Activated T-helper 2 cell treated with anti-CD3 and anti-CD28 coated beads, Interferon-gamma antibody, Interleukin-2, Interleukin-4, amounts not matched to agents 10 μg/mL and 5 μg/mL and 100 μg/mL, durations not matched to agents 14 hours and 24 hours and 36 hours (primary cell): ENCODE measurements at regions not wholly inside any gene's neighbourhood (a gene's known extent, or its start where the extent isn't known, plus 50 kb on each side); places are given as distances from the start of the nearest gene placed in this dataset.

Experiments
- DNase-seq: peaks from one replicate; pipeline ENCODE4 v3.0.0; 2021; ENCODE audit warnings: low spot score
- H3K27ac Mint-ChIP-seq: one replicate; pipeline ENCODE4 v1.8.0; 2021; ENCODE audit warnings: mixed read lengths
- H3K27me3 Mint-ChIP-seq: one replicate; pipeline ENCODE4 v1.8.0; 2021; ENCODE audit warnings: low read depth, mixed read lengths
- H3K36me3 Mint-ChIP-seq: one replicate; pipeline ENCODE4 v1.8.0; 2021; ENCODE audit warnings: low read depth, mixed read lengths
- H3K4me1 Mint-ChIP-seq: one replicate; pipeline ENCODE4 v1.8.0; 2021; ENCODE audit warnings: low read depth, mixed read lengths
- H3K4me3 Mint-ChIP-seq: one replicate; pipeline ENCODE4 v1.8.0; 2021; ENCODE audit warnings: low read depth, mild to moderate bottlenecking, moderate library complexity, mixed read lengths
- H3K9me3 Mint-ChIP-seq: one replicate; pipeline ENCODE4 v1.8.0; 2021; ENCODE audit warnings: mixed read lengths
- intact Hi-C: fragments of 100-400 bp; cut with micrococcal nuclease; formaldehyde crosslinking; loops from one replicate; pipeline ENCODE4 v1.15.1; 2023

DNA sequence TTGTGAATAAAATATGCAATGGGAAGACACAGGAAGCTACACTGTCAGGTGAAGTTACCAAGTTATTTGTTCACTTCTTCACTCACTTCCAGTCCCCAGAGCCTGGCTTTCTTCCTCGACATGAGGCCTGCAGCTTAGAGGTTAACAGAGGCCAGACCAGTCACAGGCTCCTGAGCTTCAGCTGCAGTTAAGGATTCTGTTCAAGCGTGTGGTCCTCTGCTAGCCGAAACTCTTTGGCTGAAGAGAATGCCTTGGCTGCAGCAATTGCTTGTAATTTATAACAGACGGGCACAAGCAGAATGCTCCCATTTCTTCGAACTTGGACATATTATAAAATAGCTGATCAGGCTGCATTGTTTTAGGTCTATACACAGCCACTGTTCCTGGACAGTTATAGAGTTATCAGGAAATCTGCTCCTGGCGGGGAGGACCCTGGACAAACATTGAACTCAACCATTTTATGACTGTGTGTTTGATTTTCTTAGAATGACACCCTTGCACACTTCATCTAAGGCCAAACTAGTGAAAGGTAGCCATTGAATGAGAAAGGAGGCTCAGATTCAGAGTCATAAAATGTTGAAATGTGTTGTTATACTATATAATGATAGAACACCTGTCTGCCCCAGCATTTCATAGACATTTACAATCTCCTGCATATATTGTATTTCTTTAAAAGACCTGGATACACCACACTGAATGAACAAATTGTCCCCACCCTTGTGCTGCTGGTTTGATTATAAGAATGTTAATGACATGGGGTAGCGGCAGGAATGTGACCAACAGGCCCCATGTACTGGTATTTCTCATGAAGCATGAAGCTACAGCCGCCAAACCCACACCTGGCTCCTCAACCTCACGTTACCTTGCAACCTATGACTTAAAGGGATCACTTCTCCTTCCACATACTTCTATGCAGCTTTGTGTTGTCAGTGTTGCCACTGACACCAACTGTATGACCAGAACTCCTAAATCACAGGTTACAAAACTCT lies 153.6 kb downstream of the TDRD15 start:
- no peak for DNase-seq
- Mint-ChIP-seq H3K4me3 (no peak overlapping the region), H3K4me1 (no peaks in the 10 kb centered on the region), H3K36me3 (no peaks in the 10 kb centered on the region), H3K9me3 (no peaks in the 10 kb centered on the region), H3K27me3 (no peaks in the 10 kb centered on the region), H3K27ac (no peak overlapping the region)
- intact Hi-C loops: no loop called here

GRCh38 chr2:21279525-21279924 lies 155.8 kb downstream of the TDRD15 start:
- intact Hi-C loops: no loop called here
- DNase-seq: no peak
- no peak overlapping the region for H3K4me3 Mint-ChIP-seq
- no peaks in the 10 kb centered on the region for H3K4me1 Mint-ChIP-seq
- no peaks in the 10 kb centered on the region for H3K9me3 Mint-ChIP-seq
- no peak overlapping the region for H3K27ac Mint-ChIP-seq
- H3K27me3 Mint-ChIP-seq: no peaks in the 10 kb centered on the region
- H3K36me3 Mint-ChIP-seq: no peaks in the 10 kb centered on the region

GRCh38 chr2:21280793-21281192 lies 157.0 kb downstream of the TDRD15 start:
- intact Hi-C loops: no loop called here
- no peak for DNase-seq
- no peak overlapping the region for H3K27ac Mint-ChIP-seq

DNA sequence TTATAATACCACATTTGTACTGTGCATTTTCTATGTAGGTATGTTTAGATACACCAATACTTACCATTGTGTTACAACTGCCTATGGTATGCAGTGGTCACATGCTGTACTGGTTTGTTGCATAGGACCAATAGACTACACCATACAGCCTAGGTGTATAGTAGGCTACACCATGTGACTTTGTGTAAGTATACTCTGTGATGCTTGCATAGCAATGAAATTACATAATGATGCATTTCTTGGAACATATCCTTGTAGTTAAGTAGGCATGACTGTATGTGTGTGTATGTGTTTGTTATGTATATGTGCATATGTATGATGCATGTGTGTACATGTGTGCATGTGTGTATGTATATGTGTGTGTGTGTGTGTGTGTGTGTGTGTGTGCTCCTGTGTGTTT lies 157.6 kb downstream of the TDRD15 start:
- intact Hi-C loops: no loop called here

More at GRCh38 chr2:21280793-21281192, 157.0 kb downstream of the TDRD15 start:
- H3K9me3 Mint-ChIP-seq: no peaks in the 10 kb centered on the region
- no peaks in the 10 kb centered on the region for H3K4me1 Mint-ChIP-seq
- no peaks in the 10 kb centered on the region for H3K27me3 Mint-ChIP-seq
- H3K4me3 Mint-ChIP-seq: no peak overlapping the region
- H3K36me3 Mint-ChIP-seq: no peaks in the 10 kb centered on the region

GRCh38 chr2:21281791-21282514 lies 158.2 kb downstream of the TDRD15 start:
- Mint-ChIP-seq H3K4me3 (no peak overlapping the region), H3K9me3 (no peaks in the 10 kb centered on the region), H3K27ac (no peak overlapping the region), H3K4me1 (no peaks in the 10 kb centered on the region), H3K36me3 (no peaks in the 10 kb centered on the region), H3K27me3 (no peaks in the 10 kb centered on the region)
- intact Hi-C loops: no loop called here
- DNase-seq: no peak

More for the DNA sequence above, 157.6 kb downstream of the TDRD15 start:
- no peak for DNase-seq
- H3K36me3 Mint-ChIP-seq: no peaks in the 10 kb centered on the region
- no peak overlapping the region for H3K4me3 Mint-ChIP-seq
- no peaks in the 10 kb centered on the region for H3K4me1 Mint-ChIP-seq
- no peaks in the 10 kb centered on the region for H3K9me3 Mint-ChIP-seq
- no peaks in the 10 kb centered on the region for H3K27me3 Mint-ChIP-seq
- no peak overlapping the region for H3K27ac Mint-ChIP-seq

- intact Hi-C loops: no loop called here
- Mint-ChIP-seq H3K4me1 (no peaks in the 10 kb centered on the region), H3K27ac (no peak overlapping the region), H3K36me3 (no peaks in the 10 kb centered on the region), H3K27me3 (no peaks in the 10 kb centered on the region), H3K4me3 (no peak overlapping the region), H3K9me3 (no peaks in the 10 kb centered on the region)
- no peak for DNase-seq
Observed at GRCh38 chr2:21282515-21282898, 158.7 kb downstream of the TDRD15 start.

DNA sequence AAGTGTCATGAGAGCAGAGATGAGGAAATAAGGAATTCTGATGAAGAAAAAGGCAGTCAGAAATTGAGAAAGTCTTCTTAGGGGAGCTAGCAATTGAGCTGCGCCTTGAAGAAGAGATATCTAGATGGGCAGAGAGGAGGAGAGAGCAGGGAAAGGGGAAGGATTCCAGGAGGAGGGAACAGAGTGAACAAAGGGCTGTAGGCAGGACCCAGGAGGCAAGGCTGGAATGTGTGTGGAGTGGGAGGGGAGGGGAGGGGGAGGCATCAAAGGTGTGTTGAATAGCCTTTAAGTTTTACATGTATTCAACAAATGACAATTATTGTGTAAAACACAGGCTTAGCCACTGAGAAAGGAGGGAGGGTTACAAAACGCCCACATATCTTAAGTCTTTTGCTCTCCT lies 164.5 kb downstream of the TDRD15 start:
- no peak overlapping the region for H3K27ac Mint-ChIP-seq
- no peaks in the 10 kb centered on the region for H3K4me1 Mint-ChIP-seq
- H3K9me3 Mint-ChIP-seq: no peaks in the 10 kb centered on the region
- no peaks in the 10 kb centered on the region for H3K27me3 Mint-ChIP-seq
- no peak overlapping the region for H3K4me3 Mint-ChIP-seq
- H3K36me3 Mint-ChIP-seq: no peaks in the 10 kb centered on the region
- no peak for DNase-seq
- intact Hi-C loops: no loop called here

GRCh38 chr2:21288739-21289520 lies 165.2 kb downstream of the TDRD15 start:
- intact Hi-C loops: no loop called here
- no peaks in the 10 kb centered on the region for H3K4me1 Mint-ChIP-seq
- H3K4me3 Mint-ChIP-seq: no peak overlapping the region
- no peak overlapping the region for H3K27ac Mint-ChIP-seq
- H3K27me3 Mint-ChIP-seq: no peaks in the 10 kb centered on the region
- no peaks in the 10 kb centered on the region for H3K9me3 Mint-ChIP-seq
- DNase-seq: no peak
- no peaks in the 10 kb centered on the region for H3K36me3 Mint-ChIP-seq

- H3K27ac Mint-ChIP-seq: no peak overlapping the region
- no peak for DNase-seq
Observed at GRCh38 chr2:21289551-21289950, 165.8 kb downstream of the TDRD15 start.

GRCh38 chr2:21289989-21290388 lies 166.2 kb downstream of the TDRD15 start:
- intact Hi-C loops: no loop called here
- Mint-ChIP-seq H3K27me3 (no peaks in the 10 kb centered on the region), H3K36me3 (no peaks in the 10 kb centered on the region), H3K4me1 (no peaks in the 10 kb centered on the region), H3K27ac (no peak overlapping the region), H3K4me3 (no peak overlapping the region), H3K9me3 (no peaks in the 10 kb centered on the region)
- no peak for DNase-seq

More at GRCh38 chr2:21289551-21289950, 165.8 kb downstream of the TDRD15 start:
- Mint-ChIP-seq H3K36me3 (no peaks in the 10 kb centered on the region), H3K9me3 (no peaks in the 10 kb centered on the region), H3K27me3 (no peaks in the 10 kb centered on the region), H3K4me1 (no peaks in the 10 kb centered on the region), H3K4me3 (no peak overlapping the region)
- intact Hi-C loops: no loop called here

GRCh38 chr2:21291426-21291825 lies 167.7 kb downstream of the TDRD15 start:
- no peaks in the 10 kb centered on the region for H3K27me3 Mint-ChIP-seq
- H3K4me3 Mint-ChIP-seq: no peak overlapping the region
- H3K27ac Mint-ChIP-seq: no peak overlapping the region
- no peaks in the 10 kb centered on the region for H3K36me3 Mint-ChIP-seq
- intact Hi-C loops: no loop called here
- no peaks in the 10 kb centered on the region for H3K9me3 Mint-ChIP-seq
- H3K4me1 Mint-ChIP-seq: no peaks in the 10 kb centered on the region
- no peak for DNase-seq

GRCh38 chr2:21294446-21294845 lies 170.7 kb downstream of the TDRD15 start:
- no peak overlapping the region for H3K27ac Mint-ChIP-seq
- H3K36me3 Mint-ChIP-seq: no peaks in the 10 kb centered on the region
- no peaks in the 10 kb centered on the region for H3K9me3 Mint-ChIP-seq
- no peak for DNase-seq
- H3K27me3 Mint-ChIP-seq: no peaks in the 10 kb centered on the region
- H3K4me1 Mint-ChIP-seq: no peaks in the 10 kb centered on the region
- no peak overlapping the region for H3K4me3 Mint-ChIP-seq
- intact Hi-C loops: no loop called here
